Activated T-helper 17 cell treated with anti-CD3 and anti-CD28 coated beads, Interleukin-2, amount 50 U/mL, for 72 hours (primary cell): ENCODE measurements at regions not wholly inside any gene's neighbourhood (a gene's known extent, or its start where the extent isn't known, plus 50 kb on each side); places are given as distances from the start of the nearest gene placed in this dataset.

Source experiments
- ATAC-seq: fragments of 150-1000 bp; cut with Tn5 transposase; replicated peaks from 2 replicates; pipeline ENCODE4 v1.10.0; 2021; ENCODE audit warnings: mild to moderate bottlenecking, moderate library complexity
- H3K27ac Mint-ChIP-seq: one replicate; pipeline ENCODE4 v1.8.0; 2022; ENCODE audit warnings: mixed read lengths
- H3K27me3 Mint-ChIP-seq: one replicate; pipeline ENCODE4 v1.8.0; 2022; ENCODE audit warnings: mixed read lengths
- H3K36me3 Mint-ChIP-seq: one replicate; pipeline ENCODE4 v1.8.0; 2022; ENCODE audit warnings: low read depth, mild to moderate bottlenecking, mixed read lengths
- H3K4me1 Mint-ChIP-seq: one replicate; pipeline ENCODE4 v1.8.0; 2022; ENCODE audit warnings: mixed read lengths
- H3K4me3 Mint-ChIP-seq: one replicate; pipeline ENCODE4 v1.8.0; 2022; ENCODE audit warnings: mild to moderate bottlenecking, mixed read lengths
- H3K9me3 Mint-ChIP-seq: one replicate; pipeline ENCODE4 v1.8.0; 2022; ENCODE audit warnings: mixed read lengths

- Mint-ChIP-seq H3K36me3 (no peaks in the 10 kb centered on the region), H3K4me1 (no peaks in the 10 kb centered on the region), H3K27ac (no peak overlapping the region), H3K9me3 (no peaks in the 10 kb centered on the region), H3K27me3 (peaks cover 3% of the 10 kb centered on the region), H3K4me3 (no peak overlapping the region)
- no peak for ATAC-seq
Observed at GRCh38 chr5:34574936-34575467, 81.1 kb upstream of the RAI14 start.

GRCh38 chr5:34576891-34577666 is 79.0 kb upstream of the RAI14 start:
- peaks cover 7% of the 10 kb centered on the region for H3K27me3 Mint-ChIP-seq
- H3K9me3 Mint-ChIP-seq: no peaks in the 10 kb centered on the region
- H3K27ac Mint-ChIP-seq: no peak overlapping the region
- no peak for ATAC-seq
- H3K4me1 Mint-ChIP-seq: no peaks in the 10 kb centered on the region
- no peak overlapping the region for H3K4me3 Mint-ChIP-seq
- no peaks in the 10 kb centered on the region for H3K36me3 Mint-ChIP-seq

- peaks cover 15% of the 10 kb centered on the region for H3K27me3 Mint-ChIP-seq
- no peak for ATAC-seq
- H3K9me3 Mint-ChIP-seq: no peaks in the 10 kb centered on the region
- no peaks in the 10 kb centered on the region for H3K36me3 Mint-ChIP-seq
- no peak overlapping the region for H3K4me3 Mint-ChIP-seq
- no peak overlapping the region for H3K27ac Mint-ChIP-seq
- no peaks in the 10 kb centered on the region for H3K4me1 Mint-ChIP-seq
Observed at GRCh38 chr5:34578962-34579361, 77.2 kb upstream of the RAI14 start.

- Mint-ChIP-seq H3K4me1 (peaks cover 5% of the 10 kb centered on the region), H3K27me3 (peaks cover 28% of the 10 kb centered on the region), H3K4me3 (no peak overlapping the region), H3K9me3 (no peaks in the 10 kb centered on the region), H3K36me3 (no peaks in the 10 kb centered on the region), H3K27ac (no peak overlapping the region)
- ATAC-seq: no peak
Observed at GRCh38 chr5:34580983-34581382, 75.1 kb upstream of the RAI14 start.

GRCh38 chr5:34582371-34582770 is 73.8 kb upstream of the RAI14 start:
- Mint-ChIP-seq H3K4me3 (no peak overlapping the region), H3K9me3 (no peaks in the 10 kb centered on the region), H3K27ac (no peak overlapping the region), H3K36me3 (no peaks in the 10 kb centered on the region), H3K4me1 (peaks cover 10% of the 10 kb centered on the region), H3K27me3 (peaks cover 31% of the 10 kb centered on the region)
- no peak for ATAC-seq

GRCh38 chr5:34583167-34583566 is 73.0 kb upstream of the RAI14 start:
- Mint-ChIP-seq H3K36me3 (no peaks in the 10 kb centered on the region), H3K27ac (no peak overlapping the region), H3K4me3 (no peak overlapping the region), H3K27me3 (peaks cover 31% of the 10 kb centered on the region), H3K4me1 (peaks cover 15% of the 10 kb centered on the region), H3K9me3 (no peaks in the 10 kb centered on the region)
- ATAC-seq: no peak

- no peak for ATAC-seq
- H3K27me3 Mint-ChIP-seq: peaks cover 31% of the 10 kb centered on the region
- peaks cover 15% of the 10 kb centered on the region for H3K4me1 Mint-ChIP-seq
- H3K36me3 Mint-ChIP-seq: no peaks in the 10 kb centered on the region
- no peak overlapping the region for H3K27ac Mint-ChIP-seq
- no peak overlapping the region for H3K4me3 Mint-ChIP-seq
- no peaks in the 10 kb centered on the region for H3K9me3 Mint-ChIP-seq
Observed at GRCh38 chr5:34584165-34584564, 72.0 kb upstream of the RAI14 start.

GRCh38 chr5:34585601-34586104 is 70.5 kb upstream of the RAI14 start:
- H3K36me3 Mint-ChIP-seq: no peaks in the 10 kb centered on the region
- no peak overlapping the region for H3K4me3 Mint-ChIP-seq
- H3K4me1 Mint-ChIP-seq: peaks cover 15% of the 10 kb centered on the region
- no peaks in the 10 kb centered on the region for H3K9me3 Mint-ChIP-seq
- H3K27me3 Mint-ChIP-seq: peaks cover 31% of the 10 kb centered on the region
- ATAC-seq: peak; percentile 20
- no peak overlapping the region for H3K27ac Mint-ChIP-seq

- Mint-ChIP-seq H3K36me3 (no peaks in the 10 kb centered on the region), H3K27ac (no peak overlapping the region), H3K27me3 (peaks cover 30% of the 10 kb centered on the region), H3K9me3 (no peaks in the 10 kb centered on the region), H3K4me1 (peaks cover 15% of the 10 kb centered on the region), H3K4me3 (peak overlapping the region; percentile 3)
- peak; percentile 58 for ATAC-seq
Observed at GRCh38 chr5:34586117-34586885, 69.8 kb upstream of the RAI14 start.

- H3K9me3 Mint-ChIP-seq: no peaks in the 10 kb centered on the region
- H3K36me3 Mint-ChIP-seq: no peaks in the 10 kb centered on the region
- H3K27me3 Mint-ChIP-seq: peaks cover 25% of the 10 kb centered on the region
- no peak overlapping the region for H3K4me3 Mint-ChIP-seq
- H3K4me1 Mint-ChIP-seq: peaks cover 15% of the 10 kb centered on the region
- H3K27ac Mint-ChIP-seq: no peak overlapping the region
- ATAC-seq: peak; percentile 56
Observed at GRCh38 chr5:34587355-34588241, 68.5 kb upstream of the RAI14 start.

GRCh38 chr5:34589832-34590231 is 66.3 kb upstream of the RAI14 start:
- no peaks in the 10 kb centered on the region for H3K9me3 Mint-ChIP-seq
- ATAC-seq: no peak
- peaks cover 15% of the 10 kb centered on the region for H3K4me1 Mint-ChIP-seq
- no peaks in the 10 kb centered on the region for H3K36me3 Mint-ChIP-seq
- no peak overlapping the region for H3K4me3 Mint-ChIP-seq
- H3K27ac Mint-ChIP-seq: no peak overlapping the region
- H3K27me3 Mint-ChIP-seq: peaks cover 13% of the 10 kb centered on the region

- no peak overlapping the region for H3K27ac Mint-ChIP-seq
Observed at GRCh38 chr5:34591723-34592122, 64.4 kb upstream of the RAI14 start.

GRCh38 chr5:34597034-34598027 is 58.8 kb upstream of the RAI14 start:
- no peaks in the 10 kb centered on the region for H3K36me3 Mint-ChIP-seq
- no peaks in the 10 kb centered on the region for H3K9me3 Mint-ChIP-seq
- no peak overlapping the region for H3K4me3 Mint-ChIP-seq
- no peak overlapping the region for H3K27ac Mint-ChIP-seq
- no peaks in the 10 kb centered on the region for H3K4me1 Mint-ChIP-seq
- no peak for ATAC-seq
- peaks cover 7% of the 10 kb centered on the region for H3K27me3 Mint-ChIP-seq

More at GRCh38 chr5:34591723-34592122, 64.4 kb upstream of the RAI14 start:
- Mint-ChIP-seq H3K4me3 (no peak overlapping the region), H3K4me1 (peaks cover 5% of the 10 kb centered on the region), H3K9me3 (no peaks in the 10 kb centered on the region), H3K27me3 (peaks cover 4% of the 10 kb centered on the region), H3K36me3 (no peaks in the 10 kb centered on the region)
- no peak for ATAC-seq
